Adrenal gland (tissue), 9 donors: ENCODE measurements at regions not wholly inside any gene's neighbourhood (a gene's known extent, or its start where the extent isn't known, plus 50 kb on each side); places are given as distances from the start of the nearest gene placed in this dataset.
"Not testable (repeated sequence)": the region's sequence is repeated elsewhere in the genome, so short reads cannot be mapped to it uniquely, and the experiment has no call there.

ENCODE experiments used
- DNase-seq, 7 donors: peaks; one replicate each; pipeline ENCODE4 v3.0.0-alpha.2; 2019 to 2020
- H3K27ac ChIP-seq, 5 donors: fragments of 200-600 bp; sonication (generic) in 4 of 5; 1 replicate in 3 of 5; 2 replicates in 2 of 5; pipeline versions ENCODE4 v1.5.1 to v1.8.0; 2016 to 2020; ENCODE audit warnings: mild to moderate bottlenecking in 1 of 5
- H3K27me3 ChIP-seq: fragments of 200-600 bp; 2 replicates; pipeline ENCODE4 v1.8.0; 2021
- H3K36me3 ChIP-seq, 2 donors: fragments of 200-600 bp; replicated peaks in 1 of 2; 1 replicate in 1 of 2; 2 replicates in 1 of 2; pipeline versions ENCODE4 v1.5.1 to v1.8.0; 2018 to 2022
- H3K4me1 ChIP-seq, 2 donors: fragments of 200-600 bp; replicated peaks in 1 of 2; 1 replicate in 1 of 2; 2 replicates in 1 of 2; pipeline versions ENCODE4 v1.5.1 to v1.8.0; 2018 to 2021
- H3K4me3 ChIP-seq, 4 donors: fragments of 200-600 bp; sonication (generic) in 3 of 4; one replicate each; pipeline ENCODE4 v1.5.1; 2016 to 2018
- H3K9me3 ChIP-seq, 3 donors: fragments of 200-600 bp; sonication (generic) in 1 of 3; replicated peaks in 1 of 3; 1 replicate in 2 of 3; 2 replicates in 1 of 3; pipeline versions ENCODE4 v1.5.1 to v1.8.0; 2016 to 2021
- CTCF ChIP-seq, 6 experiments: fragments of 450-650 bp in 4 of 6; fragments of 200-600 bp in 2 of 6; sonication (generic) in 1 of 6; IDR thresholded peaks; 1 replicate in 5 of 6; 2 replicates in 1 of 6; pipeline versions ENCODE4 v1.5.1 to v1.8.0; 2016 to 2021; ENCODE audit warnings: antibody characterized with exemption in 6 of 6, mild to moderate bottlenecking in 2 of 6, moderate library complexity in 1 of 6
- POLR2A ChIP-seq, 2 donors: fragments of 450-650 bp; IDR thresholded peaks; one replicate each; pipeline ENCODE4 v1.6.1; 2017; ENCODE audit warnings: antibody characterized with exemption in 2 of 2, mild to moderate bottlenecking in 2 of 2, moderate library complexity in 1 of 2
- WGBS, 4 donors: extraction: QIAGEN DNeasy Blood & Tissue Kit in 2 of 4; methylation state at CpG; one replicate each; pipeline versions ENCODE4 v1.1.5 to v1.1.7; 2013 to 2017; 5-methylcytosine and 5-hydroxymethylcytosine counted together
- intact Hi-C, 2 donors: fragments of 100-400 bp; cut with DNase I; formaldehyde crosslinking; loops; one replicate each; pipeline versions ENCODE4 v1.14.1 to v1.15.0; 2022 to 2023
- donor health status: healthy with polysubstance abuse.
- donor health status: Bipolar disorder and iron deficiency.
- donor health status: DM: yes; HTN: yes; CAD: no.
- donor health status: DM: no; HTN: no; CAD: no.
- donor health status: DM: no; HTN: no; CAD: no.

GRCh38 chr10:31669357-31669756 is 259.3 kb downstream of the ARHGAP12 start:
- H3K27me3 ChIP-seq = no peaks in the 10 kb centered on the region
- no peaks in the 10 kb centered on the region for H3K9me3 ChIP-seq
- no peak overlapping the region for H3K27ac ChIP-seq
- TF ChIP-seq CTCF (IDR thresholded peaks at IDR 0.05) (no peak), POLR2A (IDR thresholded peaks at IDR 0.05) (no peak)
- no peaks in the 10 kb centered on the region for H3K36me3 ChIP-seq
- DNase-seq = no peak
- H3K4me1 ChIP-seq = no peaks in the 10 kb centered on the region
- no peak overlapping the region for H3K4me3 ChIP-seq
- 83 to 100% (median 93%) methylated on average over 1 of the region's 1 CpG for WGBS, 4 donors
- intact Hi-C loops = no loop called here

GRCh38 chr10:31668326-31668725 is 260.3 kb downstream of the ARHGAP12 start:
- H3K27ac ChIP-seq = no peak overlapping the region
- no peaks in the 10 kb centered on the region for H3K9me3 ChIP-seq
- no peaks in the 10 kb centered on the region for H3K27me3 ChIP-seq
- H3K36me3 ChIP-seq = no peaks in the 10 kb centered on the region
- no peaks in the 10 kb centered on the region for H3K4me1 ChIP-seq
- TF ChIP-seq POLR2A (IDR thresholded peaks at IDR 0.05) = no peak
- no peak for TF ChIP-seq CTCF (IDR thresholded peaks at IDR 0.05)
- intact Hi-C loops = no loop called here
- no peak overlapping the region for H3K4me3 ChIP-seq
- DNase-seq = no peak

DNA sequence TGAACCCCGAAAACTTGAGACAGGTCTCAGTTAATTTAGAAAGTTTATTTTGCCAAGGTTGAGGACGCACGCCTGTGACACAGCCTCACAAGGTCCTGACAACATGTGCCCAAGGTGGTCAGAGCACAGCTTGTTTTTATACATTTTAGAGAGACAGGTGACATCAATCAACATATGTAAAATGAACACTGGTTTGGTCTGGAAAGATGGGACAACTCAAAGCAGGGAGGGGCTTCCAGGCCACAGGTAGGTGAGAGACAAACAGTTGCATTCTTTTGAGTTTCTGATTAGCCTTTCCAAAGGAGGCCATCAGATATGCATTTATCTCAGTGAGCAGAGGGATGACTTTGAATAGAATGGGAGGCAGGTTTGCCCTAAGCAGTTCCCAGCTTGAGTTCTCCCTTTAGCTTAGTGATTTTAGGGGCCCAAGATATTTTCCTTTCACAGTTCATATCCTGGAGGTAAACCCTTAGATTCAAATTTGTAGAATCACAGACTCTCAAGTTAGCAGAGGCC is 262.8 kb downstream of the ARHGAP12 start:
- H3K9me3 ChIP-seq, intact Hi-C loops, H3K36me3 ChIP-seq, H3K4me3 ChIP-seq, H3K27me3 ChIP-seq, DNase-seq, H3K27ac ChIP-seq, H3K4me1 ChIP-seq: not testable (repeated sequence)
- WGBS, 4 donors = 82 to 97% (median 92%) methylated on average over 3 of the region's 3 CpGs

- TF ChIP-seq CTCF (IDR thresholded peaks at IDR 0.05) = no peak
- no peak for TF ChIP-seq POLR2A (IDR thresholded peaks at IDR 0.05)
- Histone ChIP-seq H3K9me3 (no peaks in the 10 kb centered on the region), H3K27me3 (no peaks in the 10 kb centered on the region), H3K36me3 (no peaks in the 10 kb centered on the region), H3K27ac (no peak overlapping the region), H3K4me1 (no peaks in the 10 kb centered on the region), H3K4me3 (no peak overlapping the region)
- WGBS, 4 donors = 70 to 90% (median 76%) methylated on average over 5 of the region's 5 CpGs
- no peak for DNase-seq
- intact Hi-C loops = no loop called here
These were observed 263.8 kb downstream of the ARHGAP12 start for GRCh38 chr10:31664803-31665202.

GRCh38 chr10:31664071-31664470 is 264.6 kb downstream of the ARHGAP12 start:
- H3K27ac ChIP-seq, H3K27me3 ChIP-seq, H3K4me1 ChIP-seq, intact Hi-C loops, H3K4me3 ChIP-seq, H3K9me3 ChIP-seq, DNase-seq, H3K36me3 ChIP-seq: not testable (repeated sequence)
- WGBS, 4 donors = 80 to 87% (median 85%) methylated on average over 8 to 9 of the region's 9 CpGs
